ENCODE measurements at regions not wholly inside any gene's neighbourhood (a gene's known extent, or its start where the extent isn't known, plus 50 kb on each side); places are given as distances from the start of the nearest gene placed in this dataset.

- TF ChIP-seq CTCF (IDR thresholded peaks at IDR 0.05) (no peak), POLR2A (IDR thresholded peaks at IDR 0.05) (no peak)
Measured at GRCh38 chr13:40340368-40341095, 325.9 kb downstream of the FOXO1 start.
